ENCODE measurements at regions not wholly inside any gene's neighbourhood (a gene's known extent, or its start where the extent isn't known, plus 50 kb on each side); places are given as distances from the start of the nearest gene placed in this dataset.

- H3K79me2 ChIP-seq (ENCODE audit: control insufficient read depth, insufficient read depth, low read length, poor library complexity) = no peaks in the 10 kb centered on the region
- H3K14ac ChIP-seq (ENCODE audit: low read length) = no peak overlapping the region
- H3K27me3 ChIP-seq (ENCODE audit: insufficient read depth, low read length) = no peaks in the 10 kb centered on the region
- H4K12ac ChIP-seq (ENCODE audit: low read depth, low read length) = no peak overlapping the region
- H2AFZ ChIP-seq (ENCODE audit: insufficient read depth, low read length, poor library complexity) = no peak overlapping the region
- peaks cover 0 to under 1% of the 10 kb centered on the region in 2 experiments for H3K4me1 ChIP-seq (ENCODE audit: control insufficient read depth in 1 of 2, insufficient read depth in 2 of 2, low read length in 2 of 2)
- H2BK12ac ChIP-seq (ENCODE audit: low read length) = no peak overlapping the region
- H3K36me3 ChIP-seq (ENCODE audit: control insufficient read depth in 1 of 2, insufficient read depth in 2 of 2, low read length in 2 of 2) = no peaks in the 10 kb centered on the region
- no peaks in the 10 kb centered on the region for H3K9me3 ChIP-seq (ENCODE audit: insufficient read depth, low read depth, low read length)
- H4K8ac ChIP-seq (ENCODE audit: low read depth, low read length) = no peak overlapping the region
- no peak for DNase-seq
- no peak overlapping the region for H3K18ac ChIP-seq (ENCODE audit: low read length)
- H3K79me1 ChIP-seq (ENCODE audit: low read length) = no peaks in the 10 kb centered on the region
- H3K23ac ChIP-seq (ENCODE audit: low read length) = no peak overlapping the region
- H2BK5ac ChIP-seq (ENCODE audit: low read depth, low read length, poor library complexity) = no peak overlapping the region
- WGBS (ENCODE audit: extremely low coverage, insufficient coverage, insufficient read length) = no CpG with 5 or more reads among the region's 2 CpGs
- H3K4me2 ChIP-seq (ENCODE audit: low read length) = no peak overlapping the region
- no peak overlapping the region for H3K4me3 ChIP-seq (ENCODE audit: low read depth, low read length)
- H2BK120ac ChIP-seq (ENCODE audit: insufficient read depth, low read length, poor library complexity) = no peak overlapping the region
- no peak overlapping the region for H2AK5ac ChIP-seq (ENCODE audit: low read length)
- no peak overlapping the region for H4K91ac ChIP-seq (ENCODE audit: low read depth, low read length)
- H3K4ac ChIP-seq (ENCODE audit: low read depth, low read length) = no peak overlapping the region
- no peak overlapping the region for H3K9ac ChIP-seq (ENCODE audit: low read length)
- H3K27ac ChIP-seq (ENCODE audit: low read depth, low read length) = no peak overlapping the region
Observed at GRCh38 chr18:2380101-2380500, 191.2 kb downstream of the METTL4 start.

GRCh38 chr18:2381539-2381938, 189.8 kb downstream of the METTL4 start:
- no peaks in the 10 kb centered on the region for H3K79me2 ChIP-seq (ENCODE audit: control insufficient read depth, insufficient read depth, low read length, poor library complexity)
- H3K18ac ChIP-seq (ENCODE audit: low read length) = no peak overlapping the region
- no peak overlapping the region for H4K12ac ChIP-seq (ENCODE audit: low read depth, low read length)
- no peak overlapping the region for H3K27ac ChIP-seq (ENCODE audit: low read depth, low read length)
- H2AFZ ChIP-seq (ENCODE audit: insufficient read depth, low read length, poor library complexity) = no peak overlapping the region
- H3K4me2 ChIP-seq (ENCODE audit: low read length) = no peak overlapping the region
- H3K36me3 ChIP-seq (ENCODE audit: control insufficient read depth in 1 of 2, insufficient read depth in 2 of 2, low read length in 2 of 2) = no peaks in the 10 kb centered on the region
- no CpG with 5 or more reads among the region's 2 CpGs for WGBS (ENCODE audit: extremely low coverage, insufficient coverage, insufficient read length)
- no peak overlapping the region for H3K9ac ChIP-seq (ENCODE audit: low read length)
- H2BK12ac ChIP-seq (ENCODE audit: low read length) = no peak overlapping the region
- no peak overlapping the region for H2BK120ac ChIP-seq (ENCODE audit: insufficient read depth, low read length, poor library complexity)
- H2AK5ac ChIP-seq (ENCODE audit: low read length) = no peak overlapping the region
- no peak overlapping the region for H3K4ac ChIP-seq (ENCODE audit: low read depth, low read length)
- no peak overlapping the region for H3K14ac ChIP-seq (ENCODE audit: low read length)
- no peak overlapping the region for H4K91ac ChIP-seq (ENCODE audit: low read depth, low read length)
- H4K8ac ChIP-seq (ENCODE audit: low read depth, low read length) = no peak overlapping the region
- no peaks in the 10 kb centered on the region for H3K9me3 ChIP-seq (ENCODE audit: insufficient read depth, low read depth, low read length)
- no peaks in the 10 kb centered on the region for H3K27me3 ChIP-seq (ENCODE audit: insufficient read depth, low read length)
- no peak overlapping the region for H2BK5ac ChIP-seq (ENCODE audit: low read depth, low read length, poor library complexity)
- no peak overlapping the region for H3K4me3 ChIP-seq (ENCODE audit: low read depth, low read length)
- H3K79me1 ChIP-seq (ENCODE audit: low read length) = no peaks in the 10 kb centered on the region
- no peak overlapping the region for H3K23ac ChIP-seq (ENCODE audit: low read length)
- H3K4me1 ChIP-seq (ENCODE audit: control insufficient read depth in 1 of 2, insufficient read depth in 2 of 2, low read length in 2 of 2) = peaks cover 2% of the 10 kb centered on the region in 2 experiments
- no peak for DNase-seq

GRCh38 chr18:2387588-2387987, 183.7 kb downstream of the METTL4 start:
- Histone ChIP-seq H3K4me1 (ENCODE audit: control insufficient read depth in 1 of 2, insufficient read depth in 2 of 2, low read length in 2 of 2) (peaks cover 2% of the 10 kb centered on the region in 2 experiments), H3K9ac (ENCODE audit: low read length) (no peak overlapping the region), H2AFZ (ENCODE audit: insufficient read depth, low read length, poor library complexity) (no peak overlapping the region), H2AK5ac (ENCODE audit: low read length) (no peak overlapping the region), H4K12ac (ENCODE audit: low read depth, low read length) (no peak overlapping the region), H4K91ac (ENCODE audit: low read depth, low read length) (no peak overlapping the region), H3K14ac (ENCODE audit: low read length) (no peak overlapping the region), H3K4ac (ENCODE audit: low read depth, low read length) (no peak overlapping the region), H3K79me1 (ENCODE audit: low read length) (no peaks in the 10 kb centered on the region), H4K8ac (ENCODE audit: low read depth, low read length) (no peak overlapping the region), H3K36me3 (ENCODE audit: control insufficient read depth in 1 of 2, insufficient read depth in 2 of 2, low read length in 2 of 2) (no peaks in the 10 kb centered on the region), H3K79me2 (ENCODE audit: control insufficient read depth, insufficient read depth, low read length, poor library complexity) (no peaks in the 10 kb centered on the region), H3K9me3 (ENCODE audit: insufficient read depth, low read depth, low read length) (no peaks in the 10 kb centered on the region), H2BK12ac (ENCODE audit: low read length) (no peak overlapping the region), H3K4me3 (ENCODE audit: low read depth, low read length) (no peak overlapping the region), H3K27ac (ENCODE audit: low read depth, low read length) (no peak overlapping the region), H3K23ac (ENCODE audit: low read length) (no peak overlapping the region), H3K4me2 (ENCODE audit: low read length) (no peak overlapping the region), H2BK5ac (ENCODE audit: low read depth, low read length, poor library complexity) (no peak overlapping the region), H3K18ac (ENCODE audit: low read length) (no peak overlapping the region), H3K27me3 (ENCODE audit: insufficient read depth, low read length) (no peaks in the 10 kb centered on the region), H2BK120ac (ENCODE audit: insufficient read depth, low read length, poor library complexity) (no peak overlapping the region)
- DNase-seq = no peak

- Histone ChIP-seq H2AK5ac (ENCODE audit: low read length) (no peak overlapping the region), H2BK120ac (ENCODE audit: insufficient read depth, low read length, poor library complexity) (no peak overlapping the region), H3K4me1 (ENCODE audit: control insufficient read depth in 1 of 2, insufficient read depth in 2 of 2, low read length in 2 of 2) (peaks cover under 1 to 2% of the 10 kb centered on the region in 2 experiments), H2AFZ (ENCODE audit: insufficient read depth, low read length, poor library complexity) (no peak overlapping the region), H3K79me2 (ENCODE audit: control insufficient read depth, insufficient read depth, low read length, poor library complexity) (no peaks in the 10 kb centered on the region), H3K27ac (ENCODE audit: low read depth, low read length) (no peak overlapping the region), H3K9ac (ENCODE audit: low read length) (no peak overlapping the region), H3K9me3 (ENCODE audit: insufficient read depth, low read depth, low read length) (no peaks in the 10 kb centered on the region), H3K36me3 (ENCODE audit: control insufficient read depth in 1 of 2, insufficient read depth in 2 of 2, low read length in 2 of 2) (no peaks in the 10 kb centered on the region), H2BK12ac (ENCODE audit: low read length) (no peak overlapping the region), H3K79me1 (ENCODE audit: low read length) (no peaks in the 10 kb centered on the region), H4K12ac (ENCODE audit: low read depth, low read length) (no peak overlapping the region), H2BK5ac (ENCODE audit: low read depth, low read length, poor library complexity) (no peak overlapping the region), H3K18ac (ENCODE audit: low read length) (no peak overlapping the region), H4K91ac (ENCODE audit: low read depth, low read length) (no peak overlapping the region), H3K4me2 (ENCODE audit: low read length) (no peak overlapping the region), H4K8ac (ENCODE audit: low read depth, low read length) (no peak overlapping the region), H3K14ac (ENCODE audit: low read length) (no peak overlapping the region), H3K27me3 (ENCODE audit: insufficient read depth, low read length) (no peaks in the 10 kb centered on the region), H3K23ac (ENCODE audit: low read length) (no peak overlapping the region), H3K4ac (ENCODE audit: low read depth, low read length) (no peak overlapping the region), H3K4me3 (ENCODE audit: low read depth, low read length) (no peak overlapping the region)
- DNase-seq = no peak
- no CpG with 5 or more reads among the region's 1 CpG for WGBS (ENCODE audit: extremely low coverage, insufficient coverage, insufficient read length)
Observed at GRCh38 chr18:2390158-2390557, 181.1 kb downstream of the METTL4 start.

Data from trophoblast cell (in vitro differentiated cells and primary cell).